ENCODE measurements at regions not wholly inside any gene's neighbourhood (a gene's known extent, or its start where the extent isn't known, plus 50 kb on each side); places are given as distances from the start of the nearest gene placed in this dataset.
A peak's percentile ranks its signal among the peaks of the same experiment; 100 is the strongest.

GRCh38 chr14:29126865-29127264 lies 360.3 kb downstream of the FOXG1 start:
- DNase-seq, result no peak

- DNase-seq, result no peak
Measured at GRCh38 chr14:29140016-29140415, 373.4 kb downstream of the FOXG1 start.

GRCh38 chr14:29144621-29145020 lies 378.0 kb downstream of the FOXG1 start:
- DNase-seq, result no peak

GRCh38 chr14:29148221-29148620 lies 381.6 kb downstream of the FOXG1 start:
- DNase-seq, result no peak

- no peak for DNase-seq
Measured at GRCh38 chr14:29149798-29150197, 383.2 kb downstream of the FOXG1 start.

- no peak for DNase-seq
Measured at GRCh38 chr14:29150659-29151058, 384.1 kb downstream of the FOXG1 start.

GRCh38 chr14:29156096-29156495 lies 389.5 kb downstream of the FOXG1 start:
- no peak for DNase-seq

GRCh38 chr14:29161593-29161992 lies 395.0 kb downstream of the FOXG1 start:
- DNase-seq, result no peak

- DNase-seq, result no peak
Measured at GRCh38 chr14:29163109-29163508, 396.5 kb downstream of the FOXG1 start.

GRCh38 chr14:29165431-29165830 lies 398.8 kb downstream of the FOXG1 start:
- DNase-seq, result no peak

GRCh38 chr14:29166507-29166906 lies 399.9 kb downstream of the FOXG1 start:
- no peak for DNase-seq

- no peak for DNase-seq
Measured at GRCh38 chr14:29168149-29168548, 401.6 kb downstream of the FOXG1 start.

- no peak for DNase-seq
Measured at GRCh38 chr14:29169408-29169807, 402.8 kb downstream of the FOXG1 start.

- no peak for DNase-seq
Measured at GRCh38 chr14:29175706-29176105, 409.1 kb downstream of the FOXG1 start.

GRCh38 chr14:29176876-29177275 lies 410.3 kb downstream of the FOXG1 start:
- no peak for DNase-seq

GRCh38 chr14:29178971-29179370 lies 412.4 kb downstream of the FOXG1 start:
- DNase-seq, result no peak

- DNase-seq, result no peak
Measured at GRCh38 chr14:29191092-29191491, 424.5 kb downstream of the FOXG1 start.

- DNase-seq, result no peak
Measured at GRCh38 chr14:29197557-29197956, 431.0 kb downstream of the FOXG1 start.

GRCh38 chr14:29205658-29206057 lies 439.1 kb downstream of the FOXG1 start:
- no peak for DNase-seq

- DNase-seq, result no peak
Measured at GRCh38 chr14:29215853-29216252, 449.3 kb downstream of the FOXG1 start.

- DNase-seq, result no peak
Measured at GRCh38 chr14:29216268-29217232, 450.0 kb downstream of the FOXG1 start.

- no peak for DNase-seq
Measured at GRCh38 chr14:29217813-29218450, 451.3 kb downstream of the FOXG1 start.

- DNase-seq, result peak; percentile 99
Measured at GRCh38 chr14:29220072-29220471, 453.5 kb downstream of the FOXG1 start.

- peak; percentile 94 for DNase-seq
Measured at GRCh38 chr14:29220566-29220965, 454.0 kb downstream of the FOXG1 start.

Data from NCI-H524 treated with DMSO at 0.1 percent for 48 hours (cell line).